ENCODE measurements at regions not wholly inside any gene's neighbourhood (a gene's known extent, or its start where the extent isn't known, plus 50 kb on each side); places are given as distances from the start of the nearest gene placed in this dataset.
A peak's percentile ranks its signal among the peaks of the same experiment; 100 is the strongest.

DNA sequence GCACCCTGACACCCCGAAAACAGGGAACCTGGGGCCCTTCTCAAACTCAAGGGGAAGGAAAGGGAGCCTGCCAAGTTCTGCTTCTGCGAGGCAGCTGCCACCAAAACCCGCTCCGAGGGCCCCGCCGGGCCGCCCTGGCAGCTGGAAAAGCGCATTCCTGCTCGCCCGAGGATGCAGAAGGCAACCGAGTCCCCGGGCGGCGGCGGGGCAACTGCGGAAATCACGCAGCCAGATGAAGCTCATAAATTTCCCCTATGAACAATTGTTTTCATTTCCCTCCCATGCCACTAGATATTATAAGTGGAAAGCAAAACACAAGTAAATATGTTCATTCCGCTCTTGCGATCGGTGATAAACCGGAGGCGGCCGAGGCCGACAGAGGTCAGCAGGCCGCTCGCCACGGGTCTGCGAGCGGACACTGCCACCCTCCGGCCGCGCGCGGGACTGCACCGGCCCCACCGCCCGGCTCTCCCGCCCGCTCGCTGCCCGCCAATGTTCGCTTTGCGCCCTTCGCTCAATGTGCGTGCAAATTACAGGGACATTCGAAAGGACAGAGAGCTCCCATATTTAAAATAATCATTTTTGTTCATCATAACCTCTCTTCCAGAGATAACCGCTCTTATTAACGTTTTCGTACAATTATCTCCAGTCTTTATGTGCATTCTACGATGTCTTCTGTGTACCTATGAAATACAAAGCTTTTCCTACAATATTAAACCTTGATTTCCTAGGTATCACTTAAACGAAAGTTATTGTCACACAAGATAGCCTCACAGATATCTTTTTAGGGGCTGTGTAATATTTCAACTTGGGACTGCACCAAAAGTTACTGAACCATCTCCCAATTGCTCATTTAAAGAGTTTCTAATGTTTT lies 120.8 kb upstream of the ZNF507 start:
- DNase-seq (ENCODE audit: low read depth in 2 of 2, low spot score in 1 of 2) = peak; percentile 13 to 22

DNA sequence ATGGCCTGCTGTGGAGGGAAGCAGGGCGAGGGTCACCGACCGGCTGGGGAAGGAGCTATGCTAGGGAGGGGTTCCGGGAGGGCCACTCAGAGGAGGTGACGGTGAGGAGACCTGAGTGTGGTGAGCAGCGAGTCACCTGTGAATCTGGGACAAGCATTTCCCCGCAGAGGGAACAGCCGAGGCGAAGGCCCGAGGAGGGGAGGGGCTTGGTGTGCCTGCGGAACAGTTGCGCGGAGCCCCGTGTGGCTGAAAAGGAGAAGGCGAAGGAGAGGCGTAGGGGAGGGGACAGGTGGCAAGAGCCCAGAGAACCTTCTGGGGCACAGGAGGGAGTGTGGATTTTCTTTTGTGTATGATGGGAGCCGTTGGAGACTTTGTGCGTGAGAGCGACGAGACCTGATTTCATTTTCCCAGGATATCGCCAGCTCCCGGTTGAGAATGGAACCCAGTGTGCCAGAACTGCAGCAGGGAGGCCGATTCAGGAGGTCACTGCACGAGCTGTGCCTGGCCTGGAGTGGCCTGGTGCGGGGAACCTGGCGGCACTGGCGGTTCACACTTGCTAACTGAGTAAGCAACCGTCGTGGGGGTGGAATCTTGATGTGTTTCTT lies 117.7 kb upstream of the ZNF507 start:
- no peak for DNase-seq (ENCODE audit: low read depth in 2 of 2, low spot score in 1 of 2)

DNA sequence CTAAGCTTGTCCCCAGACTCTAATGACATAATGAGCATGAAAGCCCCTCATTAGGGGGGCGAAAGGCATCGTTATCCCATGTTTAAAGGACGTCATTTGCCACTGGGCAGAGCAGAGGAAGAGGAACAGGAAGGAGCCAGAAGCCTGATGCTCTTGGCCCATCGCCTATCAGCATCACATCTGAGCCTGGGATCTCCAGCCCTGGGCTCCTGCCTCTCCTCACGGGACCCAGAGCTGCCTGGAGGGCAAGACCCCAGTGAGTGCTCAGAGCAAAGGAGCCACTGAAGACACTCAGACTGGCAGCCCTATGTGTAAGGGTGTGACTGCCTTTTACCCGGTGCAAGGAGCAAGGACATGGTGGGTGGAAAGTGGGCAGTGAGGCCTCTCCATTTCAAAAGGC lies 115.0 kb upstream of the ZNF507 start:
- no peak for DNase-seq (ENCODE audit: low read depth in 2 of 2, low spot score in 1 of 2)

DNA sequence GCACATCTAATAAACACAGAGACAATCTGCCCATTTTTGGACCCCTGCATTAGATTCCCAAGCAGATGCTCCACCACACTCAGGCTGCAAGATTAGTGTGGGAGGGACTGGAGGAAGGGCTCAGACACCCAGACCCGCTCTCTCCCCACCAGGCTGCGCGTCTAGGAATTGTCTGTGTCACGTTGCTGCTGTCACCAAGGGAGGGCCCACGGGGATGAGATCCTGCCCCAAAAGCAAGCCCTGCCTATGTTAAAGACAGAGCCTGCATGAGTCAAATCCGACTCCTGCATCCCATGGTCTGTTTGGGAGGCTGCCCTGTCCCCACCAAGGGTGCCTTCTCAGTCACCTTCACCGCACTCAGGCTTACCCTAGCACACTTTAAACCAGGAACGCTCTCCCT lies 114.4 kb upstream of the ZNF507 start:
- no peak for DNase-seq (ENCODE audit: low read depth in 2 of 2, low spot score in 1 of 2)

DNA sequence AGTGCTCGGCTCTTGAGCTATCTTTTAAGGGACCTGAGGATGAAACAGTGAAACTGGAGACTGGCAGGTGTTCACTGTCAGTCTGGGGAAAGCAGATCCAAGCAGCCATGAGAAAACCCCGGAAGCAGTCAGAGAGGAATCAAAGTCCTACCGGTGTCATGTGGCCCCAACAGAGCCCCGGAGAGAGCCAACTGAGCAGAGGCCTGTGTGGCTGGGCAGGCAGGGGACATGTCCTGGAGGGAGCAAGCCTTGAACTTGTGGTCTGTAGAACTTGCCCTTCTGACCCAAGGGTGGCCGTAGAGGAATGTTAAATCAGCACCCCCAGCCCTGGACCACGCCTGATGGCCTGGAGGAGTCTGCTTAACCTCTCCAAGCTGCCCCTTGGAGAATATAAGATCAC lies 113.7 kb upstream of the ZNF507 start:
- DNase-seq (ENCODE audit: low read depth in 2 of 2, low spot score in 1 of 2) = no peak

DNA sequence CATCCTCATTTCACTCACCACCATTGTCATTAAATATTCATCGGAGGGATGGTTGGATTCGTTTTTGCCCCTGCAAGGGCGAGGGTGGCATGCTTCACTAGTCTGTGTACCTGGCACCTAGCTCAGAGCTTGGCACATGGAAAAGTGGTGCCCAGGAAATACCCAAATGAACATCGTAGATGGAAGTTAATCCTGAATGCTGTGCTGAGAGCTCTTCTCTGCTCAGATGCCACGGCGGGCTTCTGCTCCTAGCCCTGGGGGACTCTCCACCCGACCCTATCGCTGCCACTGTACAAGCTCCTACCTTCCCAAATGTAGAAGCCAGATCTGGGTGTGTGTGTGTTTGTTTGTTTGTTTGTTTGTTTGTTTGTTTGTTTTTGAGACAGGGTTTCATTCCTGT lies 113.0 kb upstream of the ZNF507 start:
- DNase-seq (ENCODE audit: low read depth in 2 of 2, low spot score in 1 of 2) = no peak

DNA sequence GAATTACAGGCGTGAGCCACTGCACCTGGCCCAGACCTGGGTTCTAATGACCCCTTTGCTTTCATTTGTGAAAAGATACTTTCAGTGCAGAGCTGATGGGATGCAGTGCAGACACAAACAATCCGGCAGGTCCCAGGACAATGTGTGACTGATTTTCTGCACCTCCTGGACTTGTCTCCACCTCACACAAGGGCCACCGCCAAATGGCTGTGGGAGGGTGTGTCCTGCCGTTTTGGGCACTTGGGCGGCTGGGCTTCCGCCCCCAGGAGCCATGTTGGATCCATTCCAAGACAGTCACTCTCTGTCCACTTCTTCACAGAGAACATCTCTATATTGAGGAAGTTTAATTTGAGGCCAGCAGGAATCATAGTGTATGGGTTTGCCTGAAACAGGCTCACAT lies 112.3 kb upstream of the ZNF507 start:
- DNase-seq (ENCODE audit: low read depth in 2 of 2, low spot score in 1 of 2) = no peak

DNA sequence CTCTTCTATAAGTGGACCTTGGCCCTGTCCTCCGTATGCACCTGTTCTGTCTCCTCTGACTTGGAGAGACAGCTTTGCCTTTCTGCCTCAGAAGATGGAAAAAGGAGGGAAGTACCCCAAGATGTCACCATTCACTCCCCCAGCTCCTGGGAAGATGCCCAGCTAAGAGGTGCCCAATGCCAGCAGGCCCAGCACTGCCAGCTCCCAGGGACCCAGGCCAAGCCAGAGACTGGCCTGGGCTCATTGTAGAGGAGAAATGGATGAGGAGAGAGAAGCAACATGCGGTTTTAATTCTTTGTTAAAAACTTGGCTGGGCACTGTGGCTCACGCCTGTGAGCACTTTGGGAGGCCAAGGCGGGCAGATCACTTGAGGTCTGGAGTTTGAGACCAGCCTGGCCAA lies 111.5 kb upstream of the ZNF507 start:
- no peak for DNase-seq (ENCODE audit: low read depth in 2 of 2, low spot score in 1 of 2)

DNA sequence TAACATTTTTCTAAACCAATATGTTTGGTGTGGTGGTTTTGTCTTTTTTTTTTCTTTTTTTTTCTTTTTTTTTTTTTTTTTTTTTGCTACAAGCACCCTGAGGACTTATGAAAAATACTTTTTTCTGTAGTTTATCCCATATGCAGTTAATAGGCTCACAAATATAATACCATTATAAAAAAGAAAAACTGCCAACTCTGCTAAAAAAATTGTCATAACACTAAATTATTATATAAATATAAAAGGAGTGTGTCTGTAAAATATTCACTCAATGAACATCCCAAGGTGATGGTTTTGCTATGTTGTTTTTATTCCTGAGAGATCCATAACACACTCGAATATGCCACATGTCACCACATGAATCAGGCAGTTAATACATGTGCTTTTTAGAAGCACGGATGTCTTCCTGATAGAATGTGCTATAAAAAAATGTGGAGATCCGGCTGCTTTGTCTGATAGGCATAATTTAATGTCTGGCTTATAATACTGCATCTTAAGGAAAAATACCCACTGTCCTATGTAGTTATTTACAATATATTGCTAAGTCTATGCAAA lies 110.7 kb upstream of the ZNF507 start:
- no peak for DNase-seq (ENCODE audit: low read depth in 2 of 2, low spot score in 1 of 2)

DNA sequence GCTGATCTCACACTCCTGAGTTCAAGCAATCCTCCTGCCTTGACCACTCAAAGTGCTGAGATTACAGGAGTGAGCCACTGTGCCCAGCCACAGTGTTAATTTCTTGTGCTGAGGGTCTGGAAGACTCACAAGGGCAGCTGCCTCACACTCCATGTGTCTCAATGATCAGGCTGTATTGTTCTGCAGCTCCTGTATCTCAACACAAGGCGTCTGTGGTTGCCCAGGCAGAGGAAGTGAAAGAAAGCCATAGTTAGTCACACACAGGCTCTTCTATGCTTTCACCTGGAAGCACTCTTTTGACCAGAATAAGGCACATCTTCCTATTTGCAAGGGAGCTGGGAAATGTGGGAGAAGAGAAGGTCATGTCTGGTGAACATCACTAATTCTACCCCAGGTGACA lies 107.3 kb upstream of the ZNF507 start:
- no peak for DNase-seq (ENCODE audit: low read depth in 2 of 2, low spot score in 1 of 2)

DNA sequence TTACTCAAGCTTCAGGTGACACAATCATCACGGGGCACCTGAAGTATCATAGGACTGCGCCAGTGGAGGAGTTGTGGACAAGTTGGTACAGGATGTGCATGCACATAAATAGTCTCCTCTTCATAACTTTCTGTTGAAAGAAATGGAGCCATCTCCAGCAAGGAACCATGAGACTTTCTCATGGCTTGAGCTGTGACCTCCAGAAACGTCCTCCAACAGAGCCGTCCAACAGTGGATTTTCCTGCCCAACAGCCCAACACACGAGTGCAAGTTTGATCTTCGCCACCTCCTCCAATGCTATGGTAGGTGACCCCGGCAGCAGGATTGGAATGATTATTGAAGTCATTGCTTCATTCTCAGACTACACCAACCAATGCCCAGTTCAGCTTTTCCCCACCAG lies 105.1 kb upstream of the ZNF507 start:
- DNase-seq (ENCODE audit: low read depth in 2 of 2, low spot score in 1 of 2) = no peak

DNA sequence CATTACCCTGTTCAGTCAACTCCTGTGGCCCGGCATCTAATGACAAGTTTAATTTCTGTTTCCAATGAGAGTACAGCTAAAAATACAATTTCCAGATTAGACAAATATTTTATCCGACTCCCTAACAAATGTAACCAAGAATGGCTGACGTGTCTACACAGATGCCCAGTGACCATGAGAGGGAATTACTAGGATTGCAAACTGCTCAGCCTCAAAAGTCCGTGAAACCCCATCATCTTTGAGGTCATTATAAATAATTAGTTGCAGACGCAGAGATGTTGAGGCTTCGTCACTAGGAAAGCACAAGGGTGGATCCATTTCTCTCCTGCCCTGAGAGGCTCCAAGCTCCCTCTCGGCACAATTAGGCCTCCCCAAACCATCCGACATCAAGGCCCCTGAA lies 104.1 kb upstream of the ZNF507 start:
- DNase-seq (ENCODE audit: low read depth in 2 of 2, low spot score in 1 of 2) = no peak

DNA sequence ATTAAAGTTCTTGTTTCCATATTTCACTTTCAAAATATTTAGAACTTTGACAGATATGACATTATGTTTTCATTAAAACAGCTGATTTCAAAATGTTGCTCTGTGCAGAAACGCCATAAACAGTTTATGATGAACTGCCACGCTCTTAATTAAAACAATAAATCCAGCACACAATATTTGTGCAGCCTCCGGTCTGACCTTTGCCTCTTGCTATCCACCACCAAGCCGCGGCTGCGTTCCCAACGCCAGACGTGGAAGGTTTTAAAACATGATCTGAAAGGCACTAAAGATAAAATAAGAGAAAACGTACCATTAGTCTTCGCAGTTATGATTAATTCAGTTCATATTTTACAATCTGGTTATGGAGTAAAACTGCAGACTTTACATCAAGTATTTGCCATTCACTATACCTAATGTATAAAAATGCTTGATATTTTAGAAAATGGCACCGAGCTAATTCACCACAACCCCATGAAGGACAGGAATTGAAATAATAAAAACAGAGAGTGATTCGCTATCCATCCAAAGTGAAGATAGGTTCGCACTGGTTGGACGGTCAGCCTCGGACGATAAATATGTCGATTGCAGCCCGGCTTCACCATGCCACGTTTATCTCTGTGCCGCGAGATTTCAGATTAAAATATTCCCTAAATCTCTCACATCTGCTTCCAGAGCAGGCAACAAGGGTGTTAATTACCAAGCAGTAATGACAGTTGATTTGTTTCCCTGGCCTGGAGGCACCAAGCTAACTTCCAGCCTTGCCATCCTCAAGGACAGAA lies 103.3 kb upstream of the ZNF507 start:
- no peak for DNase-seq (ENCODE audit: low read depth in 2 of 2, low spot score in 1 of 2)

DNA sequence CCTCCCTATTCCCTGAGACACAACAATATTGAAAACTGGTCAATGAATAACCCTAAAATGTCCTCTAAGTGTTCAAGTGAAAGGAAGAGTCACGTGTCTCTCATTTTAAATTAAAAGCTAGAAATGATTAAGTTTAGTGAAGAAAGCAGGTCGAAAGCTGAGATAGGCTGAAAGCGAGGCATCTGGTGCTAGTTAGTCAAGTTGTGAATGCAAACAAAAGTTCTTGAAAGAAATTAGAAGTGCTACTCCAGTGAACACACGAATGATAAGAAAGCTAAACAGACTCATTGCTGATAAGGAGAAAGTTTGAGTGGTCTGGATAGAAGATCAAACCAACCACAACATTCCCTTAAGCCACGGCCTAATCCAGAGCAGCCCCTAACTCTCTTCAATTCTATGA lies 99.4 kb upstream of the ZNF507 start:
- no peak for DNase-seq (ENCODE audit: low read depth in 2 of 2, low spot score in 1 of 2)

DNA sequence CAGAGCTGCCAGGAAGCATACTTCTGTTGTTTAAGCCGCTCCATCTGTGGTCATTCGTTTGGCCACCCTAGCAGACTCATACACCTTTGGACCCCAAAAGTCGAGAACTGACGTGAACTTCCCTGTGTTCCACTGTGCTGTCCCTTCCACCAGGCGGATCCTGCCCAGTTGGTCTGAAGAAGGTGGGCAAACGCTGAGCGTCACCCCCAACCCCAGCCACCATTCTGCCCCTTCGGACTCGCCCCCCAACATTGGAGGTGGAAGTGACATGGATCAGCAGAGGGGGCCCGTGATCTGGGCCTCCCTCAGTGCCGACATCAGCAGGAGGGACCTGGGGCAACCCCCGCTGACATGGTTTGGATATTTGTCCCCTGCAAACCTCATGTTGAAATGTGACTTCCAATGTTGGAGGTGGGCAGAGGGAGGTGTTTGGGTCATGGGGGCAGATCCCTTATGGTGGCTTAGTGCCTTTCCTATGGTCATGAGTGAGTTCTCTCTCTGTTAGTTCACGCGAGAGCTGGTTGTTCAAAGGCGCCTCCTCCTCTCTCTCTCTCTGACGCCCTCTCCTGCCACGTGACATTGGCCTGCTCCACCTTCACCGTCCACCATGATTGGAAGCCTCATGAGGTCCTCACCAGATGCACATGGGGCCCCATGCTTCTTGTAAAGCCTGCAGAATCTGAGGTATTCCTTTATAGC lies 93.6 kb upstream of the ZNF507 start:
- DNase-seq (ENCODE audit: low read depth in 2 of 2, low spot score in 1 of 2) = no peak

DNA sequence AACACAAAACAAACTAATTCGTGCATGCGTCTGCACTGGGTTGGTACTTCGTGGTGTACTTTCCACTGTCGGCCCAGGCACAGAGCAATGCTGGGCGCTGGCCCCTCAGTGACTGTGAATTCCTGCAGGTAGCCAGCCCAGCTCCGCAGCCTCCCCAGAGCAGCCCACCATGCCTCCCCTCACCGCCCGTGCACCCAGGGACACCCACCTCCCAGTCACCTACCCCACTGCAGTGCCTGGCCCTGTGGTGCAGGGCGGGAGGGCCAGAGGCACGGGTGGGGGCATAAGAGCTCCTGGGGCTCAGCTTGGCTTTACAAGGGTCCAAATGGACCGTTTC lies 93.1 kb upstream of the ZNF507 start:
- no peak for DNase-seq (ENCODE audit: low read depth in 2 of 2, low spot score in 1 of 2)

DNA sequence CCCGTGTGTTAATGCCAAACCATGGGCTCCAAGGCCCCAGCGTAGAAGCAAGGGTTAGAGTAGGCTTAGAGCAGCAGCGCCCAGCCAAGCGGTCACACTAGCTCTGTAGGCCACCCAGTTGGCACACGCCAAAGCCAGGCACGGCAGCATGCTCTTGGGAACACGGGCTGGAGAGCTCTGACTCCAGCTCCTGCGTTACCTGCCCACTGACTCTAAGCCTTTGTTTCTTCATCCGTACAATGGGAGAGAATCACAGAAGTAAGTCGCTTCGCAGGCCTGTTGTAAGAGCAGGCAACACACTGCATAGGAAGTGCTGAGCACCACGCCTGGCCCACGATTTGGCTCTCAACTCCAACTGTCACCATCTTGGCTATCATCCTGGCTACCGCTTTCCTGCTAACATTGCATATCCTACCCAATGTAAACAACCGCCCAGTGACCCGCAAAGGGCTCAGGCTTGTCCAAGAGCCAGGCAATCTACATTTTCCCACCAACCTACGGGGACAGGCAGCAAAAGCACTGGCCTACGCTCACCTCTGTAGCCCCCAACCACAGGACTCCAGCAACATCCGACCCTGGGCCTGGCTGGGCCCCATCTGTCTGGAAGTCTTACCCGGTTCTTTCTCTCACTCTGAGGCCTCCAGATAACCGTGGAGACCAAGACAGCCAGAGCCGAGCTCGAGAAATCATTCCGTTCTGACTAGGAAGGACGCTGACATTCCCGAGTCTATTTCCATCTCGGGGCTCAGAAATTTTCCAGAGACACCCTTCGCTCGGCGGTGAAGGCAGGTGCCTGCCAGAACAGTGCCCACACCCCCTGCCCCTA lies 91.5 kb upstream of the ZNF507 start:
- DNase-seq (ENCODE audit: low read depth in 2 of 2, low spot score in 1 of 2) = no peak

DNA sequence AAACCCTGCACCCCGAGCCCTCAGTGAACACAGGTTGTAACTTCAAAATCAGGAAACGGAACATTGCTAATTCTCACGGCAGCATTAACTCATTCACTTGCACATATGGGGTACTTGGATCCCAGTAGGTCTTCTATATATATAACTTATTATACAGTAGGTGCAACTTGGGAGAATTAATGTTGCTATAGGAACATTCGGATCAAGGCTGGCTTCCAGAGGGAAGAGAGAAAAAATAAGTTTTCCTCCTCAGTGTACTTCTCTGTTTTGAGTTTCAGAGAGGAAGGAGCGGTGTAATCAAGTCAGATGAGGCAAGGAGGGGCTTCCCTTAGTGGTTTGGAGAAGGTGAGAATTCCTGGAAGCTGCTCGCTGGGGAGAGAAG lies 90.9 kb upstream of the ZNF507 start:
- DNase-seq (ENCODE audit: low read depth in 2 of 2, low spot score in 1 of 2) = no peak

DNA sequence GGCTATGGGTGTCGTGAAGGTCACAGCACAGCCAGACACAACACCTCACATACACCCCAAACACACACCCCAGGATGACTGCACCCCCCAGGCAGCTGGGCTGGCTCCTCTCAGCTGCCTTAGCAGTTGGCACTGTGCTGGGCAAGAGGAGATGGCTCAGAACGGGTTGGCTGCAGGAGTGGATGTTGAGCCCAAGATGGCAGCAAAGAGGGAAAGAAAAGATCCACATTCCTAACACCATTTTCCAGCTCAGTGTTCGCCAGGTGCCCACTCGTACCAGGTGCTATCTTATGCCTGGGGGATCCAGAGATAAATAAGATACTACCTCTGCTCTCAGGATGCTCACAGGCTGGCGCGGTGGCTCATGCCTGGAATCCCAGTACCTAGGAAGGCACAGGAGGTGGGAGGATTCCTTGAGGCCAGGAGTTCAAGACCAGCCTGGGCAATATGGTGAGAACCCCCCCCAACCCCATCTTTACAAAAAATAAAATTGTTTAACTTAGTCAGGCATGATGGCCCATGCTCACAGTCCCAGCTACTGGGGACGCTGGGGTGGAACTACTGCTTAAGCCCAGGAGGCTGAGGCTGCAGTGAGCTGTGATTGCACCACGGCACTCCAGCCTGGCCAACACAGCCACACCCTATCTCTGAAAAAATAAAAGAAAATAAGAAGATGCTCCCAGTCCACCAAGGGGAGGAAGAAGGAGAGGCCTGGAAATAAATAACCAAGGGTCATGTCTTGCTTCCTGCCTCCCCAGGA lies 89.7 kb upstream of the ZNF507 start:
- DNase-seq (ENCODE audit: low read depth in 2 of 2, low spot score in 1 of 2) = no peak

All from stimulated activated CD8-positive, alpha-beta memory T cell treated with anti-CD3 and anti-CD28 coated beads, Interleukin-4, amount 100 ng/mL, for 1 hour (primary cell).